ENCODE measurements at regions not wholly inside any gene's neighbourhood (a gene's known extent, or its start where the extent isn't known, plus 50 kb on each side); places are given as distances from the start of the nearest gene placed in this dataset.

GRCh38 chr16:49084628-49085390 lies 196.8 kb downstream of the CBLN1 start:
- no peaks in the 10 kb centered on the region for H3K27me3 ChIP-seq (ENCODE audit: control insufficient read depth in 3 of 3, insufficient read depth in 3 of 3, low read length in 3 of 3)
- FAIRE-seq = no peak
- H3K4me1 ChIP-seq (ENCODE audit: control insufficient read depth in 3 of 3, insufficient read depth in 2 of 3, low read depth in 1 of 3, low read length in 2 of 3) = no peaks in the 10 kb centered on the region
- H3K9me3 ChIP-seq (ENCODE audit: control insufficient read depth in 2 of 2, insufficient read depth in 1 of 2, low read depth in 1 of 2, low read length in 1 of 2) = peaks cover 0 to 3% of the 10 kb centered on the region in 2 donors
- no peak for DNase-seq
- H3K4me3 ChIP-seq (ENCODE audit: low read depth in 1 of 3, low read length in 3 of 3) = no peak overlapping the region
- no peaks in the 10 kb centered on the region for H3K36me3 ChIP-seq (ENCODE audit: control insufficient read depth in 3 of 3, insufficient read depth in 2 of 3, low read depth in 1 of 3, low read length in 3 of 3)
- H3K27ac ChIP-seq (ENCODE audit: low read depth in 1 of 3, low read length in 2 of 3) = no peak overlapping the region

- H3K36me3 ChIP-seq (ENCODE audit: control insufficient read depth in 3 of 3, insufficient read depth in 2 of 3, low read depth in 1 of 3, low read length in 3 of 3) = no peaks in the 10 kb centered on the region
- H3K27ac ChIP-seq (ENCODE audit: low read depth in 1 of 3, low read length in 2 of 3) = no peak overlapping the region
- WGBS, 3 donors = 33 to 46% (median 36%) methylated on average over 3 of the region's 3 CpGs
- H3K27me3 ChIP-seq (ENCODE audit: control insufficient read depth in 3 of 3, insufficient read depth in 3 of 3, low read length in 3 of 3) = no peaks in the 10 kb centered on the region
- no peak for DNase-seq
- no peak for FAIRE-seq
- peaks cover 0 to 3% of the 10 kb centered on the region in 2 donors for H3K9me3 ChIP-seq (ENCODE audit: control insufficient read depth in 2 of 2, insufficient read depth in 1 of 2, low read depth in 1 of 2, low read length in 1 of 2)
- no peak overlapping the region for H3K4me3 ChIP-seq (ENCODE audit: low read depth in 1 of 3, low read length in 3 of 3)
- no peaks in the 10 kb centered on the region for H3K4me1 ChIP-seq (ENCODE audit: control insufficient read depth in 3 of 3, insufficient read depth in 2 of 3, low read depth in 1 of 3, low read length in 2 of 3)
These were observed 200.1 kb downstream of the CBLN1 start for GRCh38 chr16:49081554-49081953.

GRCh38 chr16:49081086-49081485 lies 200.6 kb downstream of the CBLN1 start:
- FAIRE-seq = no peak

GRCh38 chr16:49078571-49078970 lies 203.1 kb downstream of the CBLN1 start:
- Histone ChIP-seq H3K9me3 (ENCODE audit: control insufficient read depth in 2 of 2, insufficient read depth in 1 of 2, low read depth in 1 of 2, low read length in 1 of 2) (no peaks in the 10 kb centered on the region), H3K27ac (ENCODE audit: low read depth in 1 of 3, low read length in 2 of 3) (no peak overlapping the region), H3K36me3 (ENCODE audit: control insufficient read depth in 3 of 3, insufficient read depth in 2 of 3, low read depth in 1 of 3, low read length in 3 of 3) (no peaks in the 10 kb centered on the region), H3K4me3 (ENCODE audit: low read depth in 1 of 3, low read length in 3 of 3) (no peak overlapping the region), H3K27me3 (ENCODE audit: control insufficient read depth in 3 of 3, insufficient read depth in 3 of 3, low read length in 3 of 3) (no peaks in the 10 kb centered on the region), H3K4me1 (ENCODE audit: control insufficient read depth in 3 of 3, insufficient read depth in 2 of 3, low read depth in 1 of 3, low read length in 2 of 3) (no peaks in the 10 kb centered on the region)
- FAIRE-seq (no peak), DNase-seq (no peak)
- 80 to 88% (median 83%) methylated on average over 7 of the region's 7 CpGs for WGBS, 3 donors

More at GRCh38 chr16:49081086-49081485, 200.6 kb downstream of the CBLN1 start:
- Histone ChIP-seq H3K4me1 (ENCODE audit: control insufficient read depth in 3 of 3, insufficient read depth in 2 of 3, low read depth in 1 of 3, low read length in 2 of 3) (no peaks in the 10 kb centered on the region), H3K27ac (ENCODE audit: low read depth in 1 of 3, low read length in 2 of 3) (no peak overlapping the region), H3K36me3 (ENCODE audit: control insufficient read depth in 3 of 3, insufficient read depth in 2 of 3, low read depth in 1 of 3, low read length in 3 of 3) (no peaks in the 10 kb centered on the region), H3K4me3 (ENCODE audit: low read depth in 1 of 3, low read length in 3 of 3) (no peak overlapping the region), H3K9me3 (ENCODE audit: control insufficient read depth in 2 of 2, insufficient read depth in 1 of 2, low read depth in 1 of 2, low read length in 1 of 2) (peaks cover 0 to 3% of the 10 kb centered on the region in 2 donors), H3K27me3 (ENCODE audit: control insufficient read depth in 3 of 3, insufficient read depth in 3 of 3, low read length in 3 of 3) (no peaks in the 10 kb centered on the region)
- 85 to 92% (median 87%) methylated on average over 11 of the region's 11 CpGs for WGBS, 3 donors
- DNase-seq = no peak

GRCh38 chr16:49078104-49078503 lies 203.5 kb downstream of the CBLN1 start:
- 81 to 91% (median 88%) methylated on average over 1 of the region's 1 CpG for WGBS, 3 donors
- Histone ChIP-seq H3K9me3 (ENCODE audit: control insufficient read depth in 2 of 2, insufficient read depth in 1 of 2, low read depth in 1 of 2, low read length in 1 of 2) (no peaks in the 10 kb centered on the region), H3K4me1 (ENCODE audit: control insufficient read depth in 3 of 3, insufficient read depth in 2 of 3, low read depth in 1 of 3, low read length in 2 of 3) (no peaks in the 10 kb centered on the region), H3K36me3 (ENCODE audit: control insufficient read depth in 3 of 3, insufficient read depth in 2 of 3, low read depth in 1 of 3, low read length in 3 of 3) (no peaks in the 10 kb centered on the region), H3K27me3 (ENCODE audit: control insufficient read depth in 3 of 3, insufficient read depth in 3 of 3, low read length in 3 of 3) (no peaks in the 10 kb centered on the region), H3K4me3 (ENCODE audit: low read depth in 1 of 3, low read length in 3 of 3) (no peak overlapping the region), H3K27ac (ENCODE audit: low read depth in 1 of 3, low read length in 2 of 3) (no peak overlapping the region)
- no peak for DNase-seq
- FAIRE-seq = no peak

- H3K27me3 ChIP-seq (ENCODE audit: control insufficient read depth in 3 of 3, insufficient read depth in 3 of 3, low read length in 3 of 3) = no peaks in the 10 kb centered on the region
- H3K9me3 ChIP-seq (ENCODE audit: control insufficient read depth in 2 of 2, insufficient read depth in 1 of 2, low read depth in 1 of 2, low read length in 1 of 2) = no peaks in the 10 kb centered on the region
- no peaks in the 10 kb centered on the region for H3K36me3 ChIP-seq (ENCODE audit: control insufficient read depth in 3 of 3, insufficient read depth in 2 of 3, low read depth in 1 of 3, low read length in 3 of 3)
- H3K27ac ChIP-seq (ENCODE audit: low read depth in 1 of 3, low read length in 2 of 3) = no peak overlapping the region
- WGBS, 3 donors = 75 to 76% (median 75%) methylated on average over 3 of the region's 3 CpGs
- H3K4me3 ChIP-seq (ENCODE audit: low read depth in 1 of 3, low read length in 3 of 3) = no peak overlapping the region
- no peak for FAIRE-seq
- H3K4me1 ChIP-seq (ENCODE audit: control insufficient read depth in 3 of 3, insufficient read depth in 2 of 3, low read depth in 1 of 3, low read length in 2 of 3) = no peaks in the 10 kb centered on the region
- DNase-seq = no peak
These were observed 205.9 kb downstream of the CBLN1 start for GRCh38 chr16:49075709-49076108.

GRCh38 chr16:49068224-49068623 lies 213.4 kb downstream of the CBLN1 start:
- Histone ChIP-seq H3K9me3 (ENCODE audit: control insufficient read depth in 2 of 2, insufficient read depth in 1 of 2, low read depth in 1 of 2, low read length in 1 of 2) (peaks cover 0 to 2% of the 10 kb centered on the region in 2 donors), H3K36me3 (ENCODE audit: control insufficient read depth in 3 of 3, insufficient read depth in 2 of 3, low read depth in 1 of 3, low read length in 3 of 3) (no peaks in the 10 kb centered on the region), H3K27me3 (ENCODE audit: control insufficient read depth in 3 of 3, insufficient read depth in 3 of 3, low read length in 3 of 3) (no peaks in the 10 kb centered on the region), H3K4me3 (ENCODE audit: low read depth in 1 of 3, low read length in 3 of 3) (no peak overlapping the region), H3K4me1 (ENCODE audit: control insufficient read depth in 3 of 3, insufficient read depth in 2 of 3, low read depth in 1 of 3, low read length in 2 of 3) (no peaks in the 10 kb centered on the region), H3K27ac (ENCODE audit: low read depth in 1 of 3, low read length in 2 of 3) (no peak overlapping the region)
- FAIRE-seq = no peak
- DNase-seq = no peak
- WGBS, 3 donors = 78 to 87% (median 81%) methylated on average over 5 of the region's 5 CpGs

GRCh38 chr16:49067776-49068175 lies 213.9 kb downstream of the CBLN1 start:
- no peak for DNase-seq
- Histone ChIP-seq H3K4me3 (ENCODE audit: low read depth in 1 of 3, low read length in 3 of 3) (no peak overlapping the region), H3K9me3 (ENCODE audit: control insufficient read depth in 2 of 2, insufficient read depth in 1 of 2, low read depth in 1 of 2, low read length in 1 of 2) (peaks cover 0 to 2% of the 10 kb centered on the region in 2 donors), H3K27me3 (ENCODE audit: control insufficient read depth in 3 of 3, insufficient read depth in 3 of 3, low read length in 3 of 3) (no peaks in the 10 kb centered on the region), H3K4me1 (ENCODE audit: control insufficient read depth in 3 of 3, insufficient read depth in 2 of 3, low read depth in 1 of 3, low read length in 2 of 3) (no peaks in the 10 kb centered on the region), H3K27ac (ENCODE audit: low read depth in 1 of 3, low read length in 2 of 3) (no peak overlapping the region), H3K36me3 (ENCODE audit: control insufficient read depth in 3 of 3, insufficient read depth in 2 of 3, low read depth in 1 of 3, low read length in 3 of 3) (no peaks in the 10 kb centered on the region)
- WGBS, 3 donors = 65 to 75% (median 66%) methylated on average over 4 of the region's 4 CpGs
- no peak for FAIRE-seq

Measured in small intestine (tissue), 7 donors.